HCT116 (cell line): ENCODE measurements at regions not wholly inside any gene's neighbourhood (a gene's known extent, or its start where the extent isn't known, plus 50 kb on each side); places are given as distances from the start of the nearest gene placed in this dataset.

ENCODE experiments used
- ATAC-seq: fragments of 200-7000 bp; cut with Tn5 transposase; 2 replicates; pipeline ENCODE4 v1.9.1; 2020; ENCODE audit warnings: mild to moderate bottlenecking, moderate library complexity
- BruUV-seq: library from RNA; stranded (reverse); fragments of 400-500 nt; replicated peaks from 2 replicates; lab custom pipeline; 2021; lab: Mats Ljungman, UMichigan
- CTCF ChIA-PET: fragments of 300-600 bp; sonication (Branson Sonifier 250); formaldehyde crosslinking; loops from one replicate; lab custom pipeline; 2021; ENCODE audit warnings: antibody characterized with exemption; lab: Charles Lee
- POLR2A ChIA-PET: fragments of 300-600, 350-600 bp; sonication (Branson Sonifier 250); formaldehyde crosslinking; loops from one replicate; lab custom pipeline; 2021; ENCODE audit warnings: antibody characterized with exemption; lab: Charles Lee
- RAD21 ChIA-PET, 2 experiments: fragments of 300-600 bp; sonication (Branson Sonifier 250); formaldehyde crosslinking; loops; one replicate each; lab custom pipeline; 2023; ENCODE audit warnings: low total read pairs in 2 of 2; ENCODE audit not compliant: uncharacterized antibody in 2 of 2, unreplicated experiment in 2 of 2, low non-redundant PET in 1 of 2; lab: Charles Lee
- DNase-seq: peaks from one replicate; pipeline ENCODE4 v3.0.0-alpha.2; 2010; ENCODE audit warnings: low read depth, low spot score
- H2AFZ ChIP-seq: fragments of 200-600 bp; shearing (Covaris generic), sonication (generic); 2 replicates; pipeline ENCODE4 v1.6.1; 2017; ENCODE audit warnings: low read depth, mixed run types, mixed read lengths, antibody characterized with exemption, low read length; ENCODE audit not compliant: poor library complexity, severe bottlenecking
- H3K27ac ChIP-seq: 2 replicates; pipeline ENCODE4 v1.5.1; 2012; ENCODE audit warnings: low read depth, low read length
- H3K27me3 ChIP-seq: fragments of 200-600 bp; sonication (generic); 2 replicates; pipeline ENCODE4 v1.6.1; 2016; ENCODE audit warnings: mixed run types, low read length, mixed read lengths; ENCODE audit not compliant: insufficient read depth
- H3K36me3 ChIP-seq, 2 experiments: fragments of 200-500 bp in 1 of 2; fragments of 200-600 bp in 1 of 2; sonication (Bioruptor generic) in 1 of 2; sonication (generic) in 1 of 2; 2 replicates each; pipeline versions ENCODE4 v1.5.1 to v1.6.1; 2014 to 2016; ENCODE audit warnings: low read length in 2 of 2, inconsistent platforms in 1 of 2, mixed read lengths in 1 of 2, mixed run types in 1 of 2; ENCODE audit not compliant: insufficient read depth in 2 of 2, control insufficient read depth in 1 of 2
- H3K4me1 ChIP-seq, 2 experiments: fragments of 200-600 bp in 1 of 2; sonication (generic) in 1 of 2; 2 replicates each; pipeline versions ENCODE4 v1.5.1 to v1.6.1; 2012 to 2017; ENCODE audit warnings: low read length in 2 of 2, inconsistent platforms in 1 of 2, mild to moderate bottlenecking in 1 of 2, mixed read lengths in 1 of 2, mixed run types in 1 of 2, moderate library complexity in 1 of 2; ENCODE audit not compliant: insufficient read depth in 2 of 2, control insufficient read depth in 1 of 2
- H3K4me2 ChIP-seq: fragments of 200-600 bp; sonication (generic); 2 replicates; pipeline ENCODE4 v1.6.1; 2017; ENCODE audit warnings: mixed run types, low read length, mixed read lengths
- H3K4me3 ChIP-seq, 2 experiments: fragments of 200-600 bp in 1 of 2; sonication (generic) in 1 of 2; replicated peaks in 1 of 2; 2 replicates each; pipeline ENCODE4 v1.5.1; 2011 to 2016; ENCODE audit warnings: low read length in 2 of 2, control low read depth in 1 of 2, low read depth in 1 of 2, mild to moderate bottlenecking in 1 of 2, mixed read lengths in 1 of 2, mixed run types in 1 of 2
- H3K79me2 ChIP-seq: fragments of 200-600 bp; sonication (generic); 2 replicates; pipeline ENCODE4 v1.6.1; 2017; ENCODE audit warnings: mild to moderate bottlenecking, mixed run types, low read length, moderate library complexity, mixed read lengths; ENCODE audit not compliant: insufficient read depth
- H3K9ac ChIP-seq: fragments of 200-600 bp; sonication (generic); 2 replicates; pipeline ENCODE4 v1.6.1; 2016; ENCODE audit warnings: low read length, mixed read lengths
- H3K9me2 ChIP-seq: fragments of 200-600 bp; sonication (generic), shearing (Covaris generic); 2 replicates; pipeline ENCODE4 v1.6.1; 2017; ENCODE audit warnings: mixed run types, mild to moderate bottlenecking, moderate library complexity; ENCODE audit not compliant: insufficient read depth
- H3K9me3 ChIP-seq, 2 experiments: fragments of 200-500 bp in 1 of 2; fragments of 200-600 bp in 1 of 2; sonication (Bioruptor generic) in 1 of 2; sonication (generic) in 1 of 2; 2 replicates each; pipeline ENCODE4 v1.6.1; 2014 to 2017; ENCODE audit warnings: low read length in 2 of 2, mixed read lengths in 2 of 2, inconsistent platforms in 1 of 2, low read depth in 1 of 2, mild to moderate bottlenecking in 1 of 2, mixed run types in 1 of 2, moderate library complexity in 1 of 2; ENCODE audit not compliant: control insufficient read depth in 1 of 2, insufficient read depth in 1 of 2
- H4K20me1 ChIP-seq: fragments of 200-600 bp; sonication (generic), shearing (Covaris generic); 2 replicates; pipeline ENCODE4 v1.6.1; 2017; ENCODE audit warnings: mixed run types, mild to moderate bottlenecking, moderate library complexity; ENCODE audit not compliant: insufficient read depth
- CEBPB ChIP-seq: IDR thresholded peaks from 2 replicates; pipeline ENCODE4 v1.6.1; 2012; ENCODE audit warnings: low read depth
- JUND ChIP-seq: IDR thresholded peaks from 2 replicates; pipeline ENCODE4 v1.6.1; 2012
- POLR2A ChIP-seq: IDR thresholded peaks from 2 replicates; pipeline ENCODE4 v1.7.0; 2011; ENCODE audit warnings: borderline replicate concordance; ENCODE audit not compliant: insufficient read depth, insufficient read length; ENCODE audit errors: extremely low read depth
- POLR2AphosphoS5 ChIP-seq: IDR thresholded peaks from 2 replicates; pipeline ENCODE4 v1.6.1; 2011; ENCODE audit warnings: mild to moderate bottlenecking, low read depth, low read length, moderate library complexity
- REST ChIP-seq: IDR thresholded peaks from 2 replicates; pipeline ENCODE4 v1.6.1; 2012; ENCODE audit warnings: low read depth
- SIN3A ChIP-seq: IDR thresholded peaks from 2 replicates; pipeline ENCODE4 v1.6.1; 2012; ENCODE audit warnings: low read depth
- SP1 ChIP-seq: IDR thresholded peaks from 2 replicates; pipeline ENCODE4 v1.6.1; 2012; ENCODE audit warnings: low read depth
- TCF7L2 ChIP-seq: IDR thresholded peaks from 2 replicates; pipeline ENCODE4 v1.7.0; 2011; ENCODE audit warnings: borderline replicate concordance, inconsistent platforms; ENCODE audit not compliant: insufficient read depth, insufficient read length; ENCODE audit errors: extremely low read depth
- YY1 ChIP-seq: IDR thresholded peaks from 2 replicates; pipeline ENCODE4 v1.6.1; 2011; ENCODE audit warnings: low read length, low read depth, moderate library complexity, mild to moderate bottlenecking; ENCODE audit not compliant: insufficient replicate concordance; ENCODE audit errors: extremely low read depth
- ZBTB33 ChIP-seq: IDR thresholded peaks from 2 replicates; pipeline ENCODE4 v1.6.1; 2011; ENCODE audit warnings: mild to moderate bottlenecking, low read length, moderate library complexity; ENCODE audit not compliant: insufficient replicate concordance; ENCODE audit errors: extremely low read depth
- ZFX ChIP-seq: fragments of 450-650 bp; IDR thresholded peaks from 2 replicates; pipeline ENCODE4 v1.6.1; 2017
- ZNF274 ChIP-seq: fragments of 200-500 bp; sonication (Bioruptor generic); IDR thresholded peaks from 2 replicates; pipeline ENCODE4 v1.6.1; 2014; ENCODE audit warnings: mild to moderate bottlenecking, low read depth, low read length, inconsistent platforms
- intact Hi-C: fragments of 100-400 bp; cut with micrococcal nuclease; formaldehyde crosslinking; loops from 2 replicates; pipeline ENCODE4 v1.10.0; 2022
- TF ChIP-seq, protein P1 (sequence below): IDR thresholded peaks from 2 replicates; pipeline ENCODE4 v1.6.1; 2012

GRCh38 chr1:94674876-94675275, 133.3 kb upstream of the F3 start:
- no peaks in the 10 kb centered on the region for H3K9me3 ChIP-seq
- intact Hi-C loops, result no loop called here

More at GRCh38 chr1:94674876-94675275, 133.3 kb upstream of the F3 start:
- no peak overlapping the region for H3K9ac ChIP-seq
- CTCF ChIA-PET, result no interaction called here
- H3K9me2 ChIP-seq, result no peaks in the 10 kb centered on the region
- no peak for TF ChIP-seq ZFX
- no peak for TF ChIP-seq JUND
- no peak for TF ChIP-seq SIN3A
- TF ChIP-seq ZBTB33, result no peak
- TF ChIP-seq REST, result no peak
- TF ChIP-seq, protein P1, sequence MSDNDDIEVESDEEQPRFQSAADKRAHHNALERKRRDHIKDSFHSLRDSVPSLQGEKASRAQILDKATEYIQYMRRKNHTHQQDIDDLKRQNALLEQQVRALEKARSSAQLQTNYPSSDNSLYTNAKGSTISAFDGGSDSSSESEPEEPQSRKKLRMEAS, result no peak
- no peak for TF ChIP-seq SP1
- TF ChIP-seq POLR2AphosphoS5, result no peak
- no peak for TF ChIP-seq YY1
- TF ChIP-seq CEBPB, result no peak
- no peak for TF ChIP-seq POLR2A
- no peak for TF ChIP-seq TCF7L2
- TF ChIP-seq ZNF274, result no peak
- TF ChIP-seq, all 23 proteins: peak for 0
- BruUV-seq, result no TSS peak
- H2AFZ ChIP-seq, result no peak overlapping the region
- no peak overlapping the region for H3K4me2 ChIP-seq
- ATAC-seq (no peak), DNase-seq (no peak)
- H3K27me3 ChIP-seq, result no peaks in the 10 kb centered on the region
- H3K36me3 ChIP-seq, result no peaks in the 10 kb centered on the region
- no peaks in the 10 kb centered on the region for H3K79me2 ChIP-seq
- H3K4me3 ChIP-seq, result no peak overlapping the region
- H3K27ac ChIP-seq, result no peak overlapping the region
- RAD21 ChIA-PET, result no interaction called here
- H3K4me1 ChIP-seq, result no peaks in the 10 kb centered on the region
- POLR2A ChIA-PET, result no interaction called here
- H4K20me1 ChIP-seq, result no peaks in the 10 kb centered on the region
